ENCODE measurements at regions not wholly inside any gene's neighbourhood (a gene's known extent, or its start where the extent isn't known, plus 50 kb on each side); places are given as distances from the start of the nearest gene placed in this dataset.

DNA sequence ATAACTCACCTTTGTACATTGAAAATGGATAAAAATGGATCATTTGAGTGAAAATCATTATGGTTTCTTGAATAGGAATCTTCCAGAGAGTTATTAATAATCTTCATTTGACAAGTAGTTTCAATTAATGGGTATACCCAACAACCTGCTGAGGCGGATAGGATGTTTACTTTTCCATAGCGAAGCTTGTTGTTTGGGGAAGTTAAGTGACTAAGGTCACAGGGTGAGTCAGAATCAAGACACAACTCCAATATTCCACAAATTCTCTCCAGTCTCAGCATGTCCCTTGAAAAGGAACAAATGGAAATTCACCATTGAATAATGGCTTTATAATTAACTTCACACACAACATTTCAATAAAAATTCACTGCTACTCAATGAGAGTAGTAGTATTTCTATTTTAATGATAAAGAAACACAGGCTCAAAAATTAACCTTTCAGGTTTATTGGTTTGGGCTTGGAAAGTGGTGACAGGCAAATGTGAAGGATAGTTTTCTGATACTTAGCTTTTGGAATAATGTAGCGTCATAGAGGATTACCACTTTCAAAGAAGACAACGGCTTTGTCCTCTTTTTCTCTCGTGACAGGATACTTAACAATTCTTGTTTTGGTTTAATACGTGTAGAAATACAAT lies 211.3 kb downstream of the GPD2 start:
- no peaks in the 10 kb centered on the region for H3K36me3 ChIP-seq (ENCODE audit: insufficient read depth, low read length)

DNA sequence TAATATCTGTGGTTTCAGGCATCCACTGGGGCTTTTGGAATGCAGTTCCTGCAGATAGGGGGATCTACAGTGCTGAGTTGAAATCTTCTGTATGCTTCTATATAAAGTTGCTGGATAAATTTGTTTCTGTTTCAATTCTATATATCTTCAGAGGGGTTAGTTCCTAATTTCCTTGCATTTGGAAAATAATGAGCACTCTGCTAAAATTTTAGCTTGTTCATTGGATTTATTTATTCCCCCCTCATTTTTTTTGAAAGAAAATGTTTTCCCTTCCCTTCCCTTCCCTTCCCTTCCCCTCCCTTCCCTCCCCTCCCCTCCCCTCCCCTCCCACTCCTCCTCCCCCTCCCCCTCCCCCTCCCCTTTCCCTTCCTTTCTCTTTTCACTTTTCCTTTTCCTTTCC lies 212.3 kb downstream of the GPD2 start:
- Histone ChIP-seq H3K4me1 (ENCODE audit: insufficient read depth, low read length) (peaks cover 5% of the 10 kb centered on the region), H3K4me3 (ENCODE audit: low read depth in 1 of 2, low read length in 2 of 2) (no peak overlapping the region), H3K36me3 (ENCODE audit: insufficient read depth, low read length) (no peaks in the 10 kb centered on the region), H3K9me3 (ENCODE audit: low read length) (no peaks in the 10 kb centered on the region), H3K27me3 (ENCODE audit: control insufficient read depth in 1 of 2, insufficient read depth in 2 of 2, low read length in 2 of 2) (no peaks in the 10 kb centered on the region), H3K27ac (ENCODE audit: low read depth, low read length) (no peak overlapping the region), H3K9ac (ENCODE audit: low read length) (no peak overlapping the region)

More for the DNA sequence above, 211.3 kb downstream of the GPD2 start:
- H3K4me1 ChIP-seq (ENCODE audit: insufficient read depth, low read length): peaks cover 5% of the 10 kb centered on the region
- no peak overlapping the region for H3K27ac ChIP-seq (ENCODE audit: low read depth, low read length)
- H3K9me3 ChIP-seq (ENCODE audit: low read length): no peaks in the 10 kb centered on the region
- H3K9ac ChIP-seq (ENCODE audit: low read length): no peak overlapping the region
- no peak overlapping the region for H3K4me3 ChIP-seq (ENCODE audit: low read depth in 1 of 2, low read length in 2 of 2)
- H3K27me3 ChIP-seq (ENCODE audit: control insufficient read depth in 1 of 2, insufficient read depth in 2 of 2, low read length in 2 of 2): no peaks in the 10 kb centered on the region

DNA sequence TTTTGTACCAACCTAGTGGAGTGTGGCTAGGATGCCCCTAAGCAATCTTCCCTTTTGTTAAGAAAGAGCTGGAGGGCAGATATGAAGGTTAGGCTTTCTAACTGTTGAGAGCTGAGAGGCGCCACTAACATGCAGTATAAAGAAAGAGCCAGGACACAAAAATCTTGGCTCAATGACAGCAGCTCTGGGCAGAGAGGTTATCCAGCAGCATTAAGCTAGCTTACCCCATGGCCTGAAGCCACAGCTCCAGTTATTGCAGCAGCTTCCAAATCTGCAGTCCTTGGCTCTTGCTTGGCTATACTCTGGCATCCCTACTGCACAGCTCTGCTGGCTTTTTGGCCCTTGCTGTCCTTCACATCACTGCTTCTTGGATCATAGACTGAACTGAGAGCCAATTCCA lies 213.4 kb downstream of the GPD2 start:
- Histone ChIP-seq H3K27me3 (ENCODE audit: control insufficient read depth in 1 of 2, insufficient read depth in 2 of 2, low read length in 2 of 2) (no peaks in the 10 kb centered on the region), H3K27ac (ENCODE audit: low read depth, low read length) (no peak overlapping the region), H3K4me1 (ENCODE audit: insufficient read depth, low read length) (peaks cover 5% of the 10 kb centered on the region)

DNA sequence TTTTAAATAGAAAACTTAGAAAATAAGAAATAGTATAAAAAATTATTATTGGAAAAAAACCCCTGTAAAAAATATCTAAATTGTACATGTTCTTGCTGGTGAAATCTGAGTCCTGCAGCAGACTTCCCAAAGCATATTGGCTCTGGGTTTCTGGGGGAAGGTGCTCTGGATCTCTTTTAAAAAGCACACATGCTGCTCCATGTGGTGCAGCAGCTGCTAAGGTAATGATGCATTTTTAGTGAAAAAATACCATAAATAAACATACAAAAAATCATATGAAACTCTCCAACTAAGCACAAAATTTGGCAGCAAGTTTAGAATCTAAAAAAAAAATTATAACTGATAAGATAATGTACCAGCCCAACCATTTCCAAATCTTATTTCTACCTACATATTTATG lies 216.5 kb downstream of the GPD2 start:
- Histone ChIP-seq H3K4me1 (ENCODE audit: insufficient read depth, low read length) (peaks cover 5% of the 10 kb centered on the region), H3K36me3 (ENCODE audit: insufficient read depth, low read length) (no peaks in the 10 kb centered on the region), H3K27ac (ENCODE audit: low read depth, low read length) (no peak overlapping the region), H3K27me3 (ENCODE audit: control insufficient read depth in 1 of 2, insufficient read depth in 2 of 2, low read length in 2 of 2) (no peaks in the 10 kb centered on the region), H3K4me3 (ENCODE audit: low read depth in 1 of 2, low read length in 2 of 2) (no peak overlapping the region), H3K9me3 (ENCODE audit: low read length) (no peaks in the 10 kb centered on the region), H3K9ac (ENCODE audit: low read length) (no peak overlapping the region)

More for the DNA sequence above, 213.4 kb downstream of the GPD2 start:
- H3K9ac ChIP-seq (ENCODE audit: low read length): no peak overlapping the region
- no peaks in the 10 kb centered on the region for H3K36me3 ChIP-seq (ENCODE audit: insufficient read depth, low read length)
- no peaks in the 10 kb centered on the region for H3K9me3 ChIP-seq (ENCODE audit: low read length)
- no peak overlapping the region for H3K4me3 ChIP-seq (ENCODE audit: low read depth in 1 of 2, low read length in 2 of 2)

DNA sequence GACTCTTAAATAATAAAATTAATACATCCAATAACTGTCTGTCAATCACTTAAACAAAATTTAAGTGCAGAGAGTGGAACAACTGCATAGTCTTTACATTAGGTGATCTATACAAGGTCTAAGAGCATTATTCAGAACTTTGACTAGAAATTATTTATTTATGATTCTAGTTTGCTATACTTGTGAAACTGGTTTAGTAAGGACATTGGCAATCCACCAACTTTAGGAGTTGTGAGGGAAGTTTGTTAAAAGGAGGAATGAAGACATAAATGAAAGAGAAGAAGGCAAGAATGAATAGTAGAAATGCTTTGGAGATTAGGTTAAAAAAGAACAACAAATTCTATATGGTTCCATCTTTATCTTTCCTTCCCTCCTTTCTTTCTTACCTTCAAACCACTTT lies 217.5 kb downstream of the GPD2 start:
- Histone ChIP-seq H3K9me3 (ENCODE audit: low read length) (no peaks in the 10 kb centered on the region), H3K27ac (ENCODE audit: low read depth, low read length) (no peak overlapping the region), H3K9ac (ENCODE audit: low read length) (no peak overlapping the region), H3K4me3 (ENCODE audit: low read depth in 1 of 2, low read length in 2 of 2) (no peak overlapping the region), H3K27me3 (ENCODE audit: control insufficient read depth in 1 of 2, insufficient read depth in 2 of 2, low read length in 2 of 2) (no peaks in the 10 kb centered on the region), H3K36me3 (ENCODE audit: insufficient read depth, low read length) (no peaks in the 10 kb centered on the region), H3K4me1 (ENCODE audit: insufficient read depth, low read length) (peaks cover 5% of the 10 kb centered on the region)

DNA sequence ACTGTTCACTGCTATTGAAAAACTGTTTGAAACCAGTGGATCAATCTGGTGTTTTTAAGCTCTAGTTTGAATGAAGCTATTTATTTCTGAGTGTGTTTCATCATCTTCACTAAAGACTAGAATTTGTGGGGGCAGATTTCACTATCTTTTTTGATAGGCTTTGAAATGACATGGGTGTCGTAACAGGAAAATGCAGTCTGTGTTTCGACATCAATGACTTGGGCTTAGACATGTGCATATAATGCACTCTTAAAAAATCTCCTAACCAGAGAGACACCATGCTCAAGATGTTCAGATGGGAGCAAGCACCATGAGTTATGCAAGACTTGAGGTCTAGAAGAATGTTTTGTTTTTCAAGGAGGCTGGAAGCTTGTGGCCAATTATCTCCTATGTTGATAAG lies 221.6 kb downstream of the GPD2 start:
- Histone ChIP-seq H3K27me3 (ENCODE audit: control insufficient read depth in 1 of 2, insufficient read depth in 2 of 2, low read length in 2 of 2) (no peaks in the 10 kb centered on the region), H3K9ac (ENCODE audit: low read length) (no peak overlapping the region), H3K36me3 (ENCODE audit: insufficient read depth, low read length) (no peaks in the 10 kb centered on the region), H3K4me1 (ENCODE audit: insufficient read depth, low read length) (no peaks in the 10 kb centered on the region), H3K27ac (ENCODE audit: low read depth, low read length) (no peak overlapping the region), H3K4me3 (ENCODE audit: low read depth in 1 of 2, low read length in 2 of 2) (no peak overlapping the region), H3K9me3 (ENCODE audit: low read length) (no peaks in the 10 kb centered on the region)

DNA sequence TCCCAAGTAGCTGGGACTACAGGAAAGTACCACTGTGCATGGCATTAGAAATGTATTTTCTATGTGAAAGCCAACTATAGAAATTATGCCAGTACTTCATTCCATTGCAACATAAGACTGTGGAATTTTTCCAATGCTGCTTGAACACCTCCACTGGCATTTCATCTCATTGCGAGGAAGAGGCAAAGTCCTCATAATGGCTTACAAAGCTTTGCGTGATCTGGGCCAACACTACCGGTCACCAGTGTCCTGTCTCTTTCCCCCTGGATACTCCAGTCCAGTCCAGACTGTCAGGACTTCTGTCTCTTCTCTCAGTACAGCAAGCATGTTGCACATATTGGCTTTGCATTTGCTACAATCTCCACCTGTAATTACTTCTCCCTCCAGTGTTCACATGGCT lies 223.5 kb downstream of the GPD2 start:
- no peaks in the 10 kb centered on the region for H3K9me3 ChIP-seq (ENCODE audit: low read length)
- H3K36me3 ChIP-seq (ENCODE audit: insufficient read depth, low read length): no peaks in the 10 kb centered on the region

DNA sequence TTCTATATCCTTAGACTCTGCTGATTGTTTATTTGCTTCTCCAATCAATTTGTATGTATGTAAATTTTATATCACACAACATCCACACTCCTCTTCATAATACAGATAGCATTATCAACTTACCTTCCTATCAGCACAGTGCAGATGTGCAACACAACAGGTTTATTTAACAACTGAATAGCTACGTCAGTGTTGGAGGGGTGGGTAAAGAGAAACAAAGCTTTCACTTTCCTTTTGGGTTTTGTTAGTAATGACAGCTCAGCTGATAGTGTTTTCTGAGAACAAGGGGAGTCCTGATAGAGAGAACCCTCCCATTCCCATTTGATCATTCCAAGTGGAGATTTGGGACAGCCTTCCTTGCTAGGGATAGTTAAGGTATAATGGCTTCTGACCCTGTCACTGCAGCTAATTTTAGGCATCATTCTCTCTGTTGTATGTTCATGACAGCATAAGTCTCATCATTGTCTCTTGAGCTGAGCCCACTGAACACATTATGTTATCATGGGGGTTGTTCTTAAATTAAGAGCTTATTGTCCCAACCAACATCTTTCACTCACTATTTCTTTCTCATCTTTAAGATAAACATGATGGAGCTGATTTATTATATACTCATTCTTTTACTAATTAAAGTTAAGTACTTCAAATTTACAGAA lies 227.7 kb downstream of the GPD2 start:
- Histone ChIP-seq H3K4me3 (ENCODE audit: low read depth in 1 of 2, low read length in 2 of 2) (no peak overlapping the region), H3K36me3 (ENCODE audit: insufficient read depth, low read length) (no peaks in the 10 kb centered on the region), H3K9ac (ENCODE audit: low read length) (no peak overlapping the region), H3K27ac (ENCODE audit: low read depth, low read length) (no peak overlapping the region), H3K9me3 (ENCODE audit: low read length) (no peaks in the 10 kb centered on the region), H3K4me1 (ENCODE audit: insufficient read depth, low read length) (no peaks in the 10 kb centered on the region), H3K27me3 (ENCODE audit: control insufficient read depth in 1 of 2, insufficient read depth in 2 of 2, low read length in 2 of 2) (no peaks in the 10 kb centered on the region)

More for the DNA sequence above, 223.5 kb downstream of the GPD2 start:
- no peak overlapping the region for H3K9ac ChIP-seq (ENCODE audit: low read length)
- no peak overlapping the region for H3K27ac ChIP-seq (ENCODE audit: low read depth, low read length)
- no peaks in the 10 kb centered on the region for H3K27me3 ChIP-seq (ENCODE audit: control insufficient read depth in 1 of 2, insufficient read depth in 2 of 2, low read length in 2 of 2)
- H3K4me3 ChIP-seq (ENCODE audit: low read depth in 1 of 2, low read length in 2 of 2): no peak overlapping the region
- no peaks in the 10 kb centered on the region for H3K4me1 ChIP-seq (ENCODE audit: insufficient read depth, low read length)

DNA sequence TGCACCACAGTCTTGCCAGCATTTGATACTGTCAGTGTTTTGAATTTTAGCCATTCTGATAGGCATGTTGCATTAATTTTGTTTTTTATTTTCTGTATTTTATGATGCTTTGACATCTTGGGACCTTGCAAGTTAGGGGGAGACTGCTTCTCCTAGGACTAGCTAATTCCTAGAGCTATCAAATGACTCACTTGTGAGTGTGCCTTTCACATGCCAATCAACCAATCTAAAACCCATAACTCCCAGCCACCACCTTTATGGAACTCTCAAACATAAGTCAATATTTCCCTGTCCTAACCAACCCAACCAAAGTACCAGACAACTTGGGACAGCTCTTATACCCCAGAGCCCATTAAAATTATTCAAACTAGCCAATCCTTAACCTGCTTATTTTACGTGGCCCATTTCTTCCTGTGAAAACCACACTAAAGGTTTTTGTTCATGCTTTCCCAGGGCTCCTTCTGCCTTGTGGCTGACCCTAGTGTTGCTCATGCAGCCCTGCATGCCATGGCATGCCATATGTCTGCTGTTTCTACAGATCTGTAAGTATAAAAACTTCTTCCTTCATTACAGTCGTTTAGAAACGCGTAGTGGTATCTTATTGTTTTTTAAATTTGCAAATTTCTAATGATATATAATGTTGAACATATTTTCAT lies 230.1 kb downstream of the GPD2 start:
- Histone ChIP-seq H3K4me1 (ENCODE audit: insufficient read depth, low read length) (no peaks in the 10 kb centered on the region), H3K36me3 (ENCODE audit: insufficient read depth, low read length) (no peaks in the 10 kb centered on the region), H3K4me3 (ENCODE audit: low read depth in 1 of 2, low read length in 2 of 2) (no peak overlapping the region)

DNA sequence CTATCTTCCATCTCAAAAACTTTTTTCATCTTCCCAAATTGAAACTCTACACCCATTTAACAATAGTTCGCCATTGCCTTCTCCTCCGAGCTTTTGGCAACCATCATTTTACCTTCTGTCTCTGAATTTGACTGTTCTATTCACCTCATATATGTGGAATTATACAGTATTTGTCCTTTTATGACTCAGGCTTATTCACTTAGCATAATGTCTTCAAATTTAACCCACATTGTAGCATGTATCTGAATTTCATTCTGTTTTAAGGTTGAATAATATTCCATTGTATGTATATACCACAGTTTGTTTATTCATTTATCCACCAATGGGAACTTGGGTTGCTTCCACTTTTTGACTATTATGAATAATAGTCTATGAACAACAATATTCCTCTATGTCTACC lies 233.9 kb downstream of the GPD2 start:
- H3K36me3 ChIP-seq (ENCODE audit: insufficient read depth, low read length): no peaks in the 10 kb centered on the region
- H3K4me1 ChIP-seq (ENCODE audit: insufficient read depth, low read length): no peaks in the 10 kb centered on the region
- no peak overlapping the region for H3K9ac ChIP-seq (ENCODE audit: low read length)
- no peak overlapping the region for H3K27ac ChIP-seq (ENCODE audit: low read depth, low read length)
- H3K4me3 ChIP-seq (ENCODE audit: low read depth in 1 of 2, low read length in 2 of 2): no peak overlapping the region
- H3K27me3 ChIP-seq (ENCODE audit: control insufficient read depth in 1 of 2, insufficient read depth in 2 of 2, low read length in 2 of 2): no peaks in the 10 kb centered on the region
- H3K9me3 ChIP-seq (ENCODE audit: low read length): no peaks in the 10 kb centered on the region

More for the DNA sequence above, 230.1 kb downstream of the GPD2 start:
- no peaks in the 10 kb centered on the region for H3K27me3 ChIP-seq (ENCODE audit: control insufficient read depth in 1 of 2, insufficient read depth in 2 of 2, low read length in 2 of 2)
- no peaks in the 10 kb centered on the region for H3K9me3 ChIP-seq (ENCODE audit: low read length)
- H3K27ac ChIP-seq (ENCODE audit: low read depth, low read length): no peak overlapping the region
- H3K9ac ChIP-seq (ENCODE audit: low read length): no peak overlapping the region

DNA sequence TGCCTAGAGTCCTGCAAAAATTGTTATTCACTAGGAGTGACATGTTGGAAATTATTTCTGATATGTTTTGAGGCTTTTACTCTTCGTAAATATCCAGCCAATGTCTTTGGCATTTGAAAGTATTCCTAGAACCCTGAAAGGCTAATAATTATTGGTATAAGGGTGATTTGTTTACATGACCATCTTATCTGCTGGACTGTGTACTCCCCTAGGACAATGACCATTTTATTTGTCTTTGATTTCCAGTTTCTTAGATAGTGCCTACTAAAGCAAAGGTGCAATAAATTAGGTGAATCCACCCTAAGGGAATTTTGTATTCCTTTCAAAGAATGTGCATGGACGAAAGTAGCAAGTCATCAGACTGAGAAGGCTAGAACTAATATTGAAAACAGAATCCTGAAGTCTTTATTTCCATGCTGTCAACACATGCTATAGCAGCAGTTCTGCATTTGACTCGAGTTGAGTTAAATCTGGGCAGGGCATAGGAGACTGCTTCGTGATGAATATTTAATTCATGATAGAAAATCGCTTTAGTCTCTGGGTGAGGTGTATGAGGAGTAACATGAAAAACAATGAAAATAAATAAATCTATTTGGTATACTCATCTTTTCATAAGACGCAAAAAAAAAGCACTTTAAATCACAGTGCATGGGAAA lies 235.7 kb downstream of the GPD2 start:
- no peaks in the 10 kb centered on the region for H3K27me3 ChIP-seq (ENCODE audit: control insufficient read depth in 1 of 2, insufficient read depth in 2 of 2, low read length in 2 of 2)
- no peaks in the 10 kb centered on the region for H3K36me3 ChIP-seq (ENCODE audit: insufficient read depth, low read length)
- no peaks in the 10 kb centered on the region for H3K4me1 ChIP-seq (ENCODE audit: insufficient read depth, low read length)
- no peak overlapping the region for H3K27ac ChIP-seq (ENCODE audit: low read depth, low read length)
- H3K9ac ChIP-seq (ENCODE audit: low read length): no peak overlapping the region
- no peaks in the 10 kb centered on the region for H3K9me3 ChIP-seq (ENCODE audit: low read length)
- H3K4me3 ChIP-seq (ENCODE audit: low read depth in 1 of 2, low read length in 2 of 2): no peak overlapping the region
